Glutamatergic neuron (in vitro differentiated cells): ENCODE measurements at regions not wholly inside any gene's neighbourhood (a gene's known extent, or its start where the extent isn't known, plus 50 kb on each side); places are given as distances from the start of the nearest gene placed in this dataset.

ENCODE experiments used
- DNase-seq: peaks from one replicate; pipeline ENCODE4 v3.0.0; 2022
- H3K27ac Mint-ChIP-seq: one replicate; pipeline ENCODE4 v1.8.0; 2020; ENCODE audit warnings: mild to moderate bottlenecking, mixed read lengths, inconsistent platforms; ENCODE audit not compliant: unreplicated experiment
- H3K27me3 Mint-ChIP-seq: one replicate; pipeline ENCODE4 v1.8.0; 2020; ENCODE audit warnings: mild to moderate bottlenecking, moderate library complexity, mixed read lengths, inconsistent platforms; ENCODE audit not compliant: unreplicated experiment
- H3K36me3 Mint-ChIP-seq: one replicate; pipeline ENCODE4 v1.8.0; 2020; ENCODE audit warnings: mild to moderate bottlenecking, mixed read lengths, inconsistent platforms; ENCODE audit not compliant: unreplicated experiment
- H3K4me1 Mint-ChIP-seq: one replicate; pipeline ENCODE4 v1.8.0; 2020; ENCODE audit warnings: mild to moderate bottlenecking, low read depth, mixed read lengths, inconsistent platforms; ENCODE audit not compliant: unreplicated experiment
- H3K4me3 Mint-ChIP-seq: one replicate; pipeline ENCODE4 v1.8.0; 2020; ENCODE audit warnings: mild to moderate bottlenecking, mixed read lengths, inconsistent platforms; ENCODE audit not compliant: unreplicated experiment
- H3K9me3 Mint-ChIP-seq: one replicate; pipeline ENCODE4 v1.8.0; 2020; ENCODE audit warnings: mild to moderate bottlenecking, moderate library complexity, mixed read lengths, inconsistent platforms; ENCODE audit not compliant: unreplicated experiment
- CTCF ChIP-seq: fragments of 200-600 bp; sonication (generic); IDR thresholded peaks from one replicate; pipeline ENCODE4 v1.5.0; 2021; ENCODE audit not compliant: partially characterized antibody, unreplicated experiment

GRCh38 chr13:53411463-53411862, 382.9 kb downstream of the OLFM4 start:
- Mint-ChIP-seq H3K36me3 (no peaks in the 10 kb centered on the region), H3K27me3 (no peaks in the 10 kb centered on the region), H3K4me3 (no peak overlapping the region), H3K4me1 (no peaks in the 10 kb centered on the region), H3K27ac (no peak overlapping the region), H3K9me3 (no peaks in the 10 kb centered on the region)
- DNase-seq = no peak
- TF ChIP-seq CTCF = no peak

- no peak overlapping the region for H3K4me3 Mint-ChIP-seq
- DNase-seq = no peak
- no peaks in the 10 kb centered on the region for H3K9me3 Mint-ChIP-seq
- H3K36me3 Mint-ChIP-seq = no peaks in the 10 kb centered on the region
- no peak for TF ChIP-seq CTCF
- no peak overlapping the region for H3K27ac Mint-ChIP-seq
- no peaks in the 10 kb centered on the region for H3K27me3 Mint-ChIP-seq
- no peaks in the 10 kb centered on the region for H3K4me1 Mint-ChIP-seq
Measured at GRCh38 chr13:53415135-53415534, 386.5 kb downstream of the OLFM4 start.

- Mint-ChIP-seq H3K36me3 (no peaks in the 10 kb centered on the region), H3K27ac (no peak overlapping the region), H3K4me1 (no peaks in the 10 kb centered on the region), H3K27me3 (no peaks in the 10 kb centered on the region), H3K9me3 (no peaks in the 10 kb centered on the region), H3K4me3 (no peak overlapping the region)
- no peak for DNase-seq
- no peak for TF ChIP-seq CTCF
Measured at GRCh38 chr13:53417601-53418000, 389.0 kb downstream of the OLFM4 start.

GRCh38 chr13:53422415-53422814, 393.8 kb downstream of the OLFM4 start:
- Mint-ChIP-seq H3K4me3 (no peak overlapping the region), H3K27me3 (no peaks in the 10 kb centered on the region), H3K36me3 (no peaks in the 10 kb centered on the region), H3K27ac (no peak overlapping the region), H3K4me1 (no peaks in the 10 kb centered on the region), H3K9me3 (peaks cover 1% of the 10 kb centered on the region)
- no peak for TF ChIP-seq CTCF
- DNase-seq = no peak

GRCh38 chr13:53436396-53436795, 407.8 kb downstream of the OLFM4 start:
- H3K27me3 Mint-ChIP-seq = peaks cover 2% of the 10 kb centered on the region
- H3K27ac Mint-ChIP-seq = no peak overlapping the region
- H3K4me3 Mint-ChIP-seq = no peak overlapping the region
- TF ChIP-seq CTCF = no peak
- peaks cover 3% of the 10 kb centered on the region for H3K9me3 Mint-ChIP-seq
- no peak for DNase-seq
- H3K4me1 Mint-ChIP-seq = no peaks in the 10 kb centered on the region
- no peaks in the 10 kb centered on the region for H3K36me3 Mint-ChIP-seq
